ENCODE measurements at regions not wholly inside any gene's neighbourhood (a gene's known extent, or its start where the extent isn't known, plus 50 kb on each side); places are given as distances from the start of the nearest gene placed in this dataset.

DNA sequence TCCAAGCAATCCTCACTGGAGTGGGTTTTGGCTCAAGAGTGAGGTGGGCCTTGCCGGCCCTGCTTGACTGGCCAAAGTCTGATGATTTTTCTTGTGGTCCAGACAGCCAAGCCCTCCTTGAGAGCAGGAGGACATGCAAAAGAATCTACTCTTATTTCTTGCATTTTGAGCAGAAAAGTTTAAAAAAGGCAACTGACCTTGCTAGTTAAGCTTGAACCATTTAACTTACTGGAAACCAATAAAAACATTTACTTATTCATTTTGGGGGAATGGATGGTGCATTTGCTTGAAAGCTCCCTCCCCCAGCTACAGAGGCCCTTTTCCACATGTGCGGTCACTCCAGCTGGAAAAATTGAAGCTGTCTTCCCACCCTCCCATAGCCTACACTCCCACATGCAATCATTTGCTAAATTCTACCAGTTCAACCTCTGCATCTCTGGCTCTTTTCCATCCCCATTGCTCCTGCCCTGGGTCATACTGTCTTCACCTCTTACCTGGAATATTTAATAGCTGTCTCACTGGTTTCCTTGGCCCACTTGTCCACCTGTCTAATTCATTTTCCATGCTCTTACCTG lies 527.9 kb downstream of the DHX35 start:
- Histone ChIP-seq H3K56ac (replicated peaks; ENCODE audit: insufficient read length, low read depth, low read length) (no peak overlapping the region), H3K9ac (replicated peaks in 1 of 4; ENCODE audit: extremely low read depth in 1 of 4, low read depth in 3 of 4, low read length in 3 of 4) (no peak overlapping the region), H3K14ac (ENCODE audit: insufficient read length) (no peak overlapping the region), H2AK5ac (ENCODE audit: low read depth, low read length) (no peak overlapping the region), H3K27me3 (replicated peaks in 1 of 4; ENCODE audit: control insufficient read depth in 3 of 4, extremely low read depth in 1 of 4, insufficient read depth in 3 of 4, low read length in 3 of 4) (peaks cover 0 to 1% (median 0%) of the 10 kb centered on the region in 4 experiments; a peak in 1 of 7 replicates), H2BK120ac (replicated peaks; ENCODE audit: low read depth, low read length) (no peak overlapping the region), H3K79me1 (ENCODE audit: low read depth, low read length) (no peaks in the 10 kb centered on the region), H3K23me2 (ENCODE audit: low read depth, low read length) (no peaks in the 10 kb centered on the region), H3K4ac (replicated peaks; ENCODE audit: insufficient read length, low read depth, low read length) (no peak overlapping the region), H3K36me3 (ENCODE audit: control insufficient read depth in 2 of 4, insufficient read depth in 4 of 4, low read length in 3 of 4) (no peaks in the 10 kb centered on the region), H2BK12ac (ENCODE audit: low read depth, low read length) (no peak overlapping the region), H4K8ac (ENCODE audit: extremely low read depth, insufficient read depth, low read length) (no peak overlapping the region), H4K91ac (replicated peaks; ENCODE audit: insufficient read length, low read length) (no peak overlapping the region), H3K4me2 (ENCODE audit: insufficient read depth in 1 of 2, low read depth in 2 of 2, low read length in 2 of 2) (no peak overlapping the region), H3K4me1 (replicated peaks in 1 of 4; ENCODE audit: control insufficient read depth in 3 of 4, insufficient read depth in 4 of 4, low read length in 3 of 4) (no peaks in the 10 kb centered on the region), H3K23ac (ENCODE audit: insufficient read length) (no peak overlapping the region), H3K27ac (ENCODE audit: low read depth, low read length) (no peak overlapping the region), H3K9me3 (ENCODE audit: insufficient read depth in 2 of 2, low read depth in 1 of 2, low read length in 1 of 2) (no peaks in the 10 kb centered on the region), H2AFZ (ENCODE audit: low read length) (no peak overlapping the region), H4K5ac (ENCODE audit: insufficient read length, low read depth, low read length) (no peak overlapping the region), H2BK15ac (ENCODE audit: low read length) (no peak overlapping the region), H2BK20ac (ENCODE audit: low read length) (no peak overlapping the region), H4K20me1 (replicated peaks in 1 of 2; ENCODE audit: control insufficient read depth in 1 of 2, insufficient read depth in 2 of 2, low read length in 2 of 2) (no peaks in the 10 kb centered on the region), H2BK5ac (ENCODE audit: low read depth, low read length) (no peak overlapping the region), H3K79me2 (ENCODE audit: control insufficient read depth in 1 of 2, insufficient read depth in 2 of 2, low read length in 2 of 2) (no peaks in the 10 kb centered on the region), H3K4me3 (ENCODE audit: extremely low read depth in 1 of 4, insufficient read depth in 2 of 4, low read depth in 3 of 4, low read length in 4 of 4) (no peak overlapping the region), H3K18ac (ENCODE audit: extremely low read depth, low read length) (no peak overlapping the region)
- FAIRE-seq (no peak), DNase-seq (ENCODE audit: low read depth in 1 of 2, low spot score in 2 of 2) (no peak)
- WGBS, 2 experiments (ENCODE audit: extremely low coverage in 1 of 2, insufficient coverage in 1 of 2, insufficient read length in 1 of 2, insufficient replicate concordance in 2 of 2, low coverage in 1 of 2, low lambda C conversion rate in 2 of 2, missing lambda C conversion rate in 1 of 2) = 92% methylated on average over 2 of the region's 2 CpGs; no CpG with 5 or more reads in 1 of the 2 experiments
- CTCF ChIA-PET (ENCODE audit: partially characterized antibody) = no interaction called here
- POLR2A ChIA-PET (ENCODE audit: partially characterized antibody) = no interaction called here
- TF ChIP-seq CTCF (IDR thresholded peaks at IDR 0.05; ENCODE audit: control extremely low read depth in 1 of 3, insufficient read depth in 1 of 3, low read depth in 1 of 3, low read length in 3 of 3) (no peak), SIX5 (IDR thresholded peaks at IDR 0.05; ENCODE audit: low read depth, low read length) (no peak), EZH2 (IDR thresholded peaks at IDR 0.05; ENCODE audit: low read depth, low read length, severe bottlenecking) (no peak), CREB1 (IDR thresholded peaks at IDR 0.05) (no peak), CTBP2 (IDR thresholded peaks at IDR 0.05; ENCODE audit: borderline replicate concordance, insufficient read depth, insufficient read length, low read length) (no peak), BRCA1 (IDR thresholded peaks at IDR 0.05; ENCODE audit: low read depth, low read length) (no peak), TCF12 (IDR thresholded peaks at IDR 0.05; ENCODE audit: low read depth, low read length) (no peak), EP300 (IDR thresholded peaks at IDR 0.05; ENCODE audit: borderline replicate concordance in 1 of 2, low read depth in 2 of 2, low read length in 2 of 2) (no peak), SRF (IDR thresholded peaks at IDR 0.05; ENCODE audit: low read depth, low read length) (no peak), SIRT6 (IDR thresholded peaks at IDR 0.05; ENCODE audit: low read length) (no peak), RXRA (IDR thresholded peaks at IDR 0.05; ENCODE audit: insufficient read depth, low read depth, low read length) (no peak), POLR2AphosphoS5 (IDR thresholded peaks at IDR 0.05; ENCODE audit: low read depth, low read length) (no peak)
